ENCODE measurements at regions not wholly inside any gene's neighbourhood (a gene's known extent, or its start where the extent isn't known, plus 50 kb on each side); places are given as distances from the start of the nearest gene placed in this dataset.
"Not testable (repeated sequence)": the region's sequence is repeated elsewhere in the genome, so short reads cannot be mapped to it uniquely, and the experiment has no call there.

DNA sequence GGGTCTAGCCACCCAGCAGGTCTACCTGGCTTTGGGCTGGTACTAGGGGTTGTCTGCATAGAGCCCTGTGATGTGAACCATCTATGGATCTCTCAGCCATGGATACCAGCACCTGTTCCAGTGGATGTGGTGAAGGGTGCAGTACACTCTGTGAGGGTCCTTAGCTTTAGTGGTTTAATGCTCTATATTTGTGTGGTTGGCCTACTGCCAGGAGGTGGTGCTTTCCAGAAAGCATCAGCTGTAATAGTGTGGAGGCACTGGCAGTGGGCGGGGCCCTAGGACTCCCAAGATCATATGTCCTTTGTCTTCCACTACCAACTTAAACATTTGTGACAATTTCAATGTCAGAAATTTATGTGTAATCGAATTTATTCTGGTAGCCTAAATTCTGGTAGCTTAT is 1065.1 kb downstream of the RPIA start:
- H3K9me3 ChIP-seq (replicated peaks in 1 of 2; ENCODE audit: control insufficient read depth in 1 of 2, insufficient read depth in 1 of 2, low read length in 2 of 2); DNase-seq; H4K20me1 ChIP-seq (ENCODE audit: insufficient read depth, low read length); H2AFZ ChIP-seq (ENCODE audit: insufficient read depth, low read depth, low read length, poor library complexity, severe bottlenecking); H3K27me3 Mint-ChIP-seq (ENCODE audit: low read depth in 3 of 3); H3K4me2 ChIP-seq (replicated peaks; ENCODE audit: extremely low read depth, low read length, poor library complexity, severe bottlenecking); H3K36me3 ChIP-seq (replicated peaks in 1 of 2; ENCODE audit: control insufficient read depth in 1 of 2, insufficient read depth in 2 of 2, low read length in 2 of 2); H3K27me3 ChIP-seq (ENCODE audit: control insufficient read depth in 2 of 2, insufficient read depth in 2 of 2, low read length in 2 of 2); H3K4me1 ChIP-seq (ENCODE audit: control insufficient read depth in 1 of 2, insufficient read depth in 2 of 2, low read length in 2 of 2); H3K4me3 ChIP-seq (replicated peaks in 1 of 3; ENCODE audit: low read depth in 2 of 3, low read length in 3 of 3); H3K79me2 ChIP-seq (ENCODE audit: insufficient read depth, low read length); H3K27ac ChIP-seq (ENCODE audit: low read depth in 1 of 2, low read length in 2 of 2); H3K27ac Mint-ChIP-seq; H3K4me3 Mint-ChIP-seq; intact Hi-C loops (cut with micrococcal nuclease); H3K36me3 Mint-ChIP-seq; H3K9ac ChIP-seq (ENCODE audit: insufficient read depth, low read length, poor library complexity, severe bottlenecking); H3K4me1 Mint-ChIP-seq: not testable (repeated sequence)
- WGBS (ENCODE audit: insufficient coverage) = no CpG with 5 or more reads among the region's 2 CpGs
- peaks cover 4 to 17% (median 7%) of the 10 kb centered on the region in 7 donors for H3K9me3 Mint-ChIP-seq

DNA sequence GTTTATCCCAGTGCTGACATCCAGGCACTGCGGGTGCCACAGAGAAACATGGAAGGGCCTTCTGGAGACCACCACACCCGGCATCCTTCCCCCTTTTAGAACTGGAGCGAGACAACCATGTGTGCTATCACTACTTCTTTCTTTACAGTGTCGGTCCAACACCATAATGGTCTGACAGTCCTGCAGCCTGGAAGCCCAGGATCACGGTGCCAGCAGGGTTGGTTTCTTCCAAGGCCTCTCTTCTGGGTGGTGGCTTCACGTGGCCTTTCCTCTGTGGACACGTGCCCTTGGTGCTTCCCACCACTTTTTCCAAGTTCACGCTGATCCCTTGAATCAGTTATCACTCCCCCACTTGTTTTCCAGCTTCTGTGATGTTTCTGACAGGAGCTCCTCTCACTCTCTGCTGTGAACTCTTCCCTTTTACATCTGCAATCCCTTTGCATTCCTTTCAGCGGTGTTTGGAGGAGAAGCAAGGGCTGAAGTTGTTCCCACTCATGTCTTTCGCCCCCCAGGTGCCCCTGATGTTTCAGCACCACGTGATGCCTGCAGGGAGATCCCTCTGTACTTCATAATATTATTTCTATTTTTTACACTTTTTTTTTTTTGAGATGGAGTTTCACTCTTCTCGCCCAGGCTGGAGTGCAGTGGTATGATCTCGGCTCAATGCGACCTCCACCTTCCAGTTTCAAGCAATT is 1067.0 kb downstream of the RPIA start:
- H2AFZ ChIP-seq (ENCODE audit: insufficient read depth, low read depth, low read length, poor library complexity, severe bottlenecking); intact Hi-C loops (cut with micrococcal nuclease); H3K4me2 ChIP-seq (replicated peaks; ENCODE audit: extremely low read depth, low read length, poor library complexity, severe bottlenecking); H3K27me3 ChIP-seq (ENCODE audit: control insufficient read depth in 2 of 2, insufficient read depth in 2 of 2, low read length in 2 of 2); H3K4me3 ChIP-seq (replicated peaks in 1 of 3; ENCODE audit: low read depth in 2 of 3, low read length in 3 of 3); H3K27ac Mint-ChIP-seq; H4K20me1 ChIP-seq (ENCODE audit: insufficient read depth, low read length); H3K36me3 Mint-ChIP-seq; H3K4me3 Mint-ChIP-seq; H3K9me3 ChIP-seq (replicated peaks in 1 of 2; ENCODE audit: control insufficient read depth in 1 of 2, insufficient read depth in 1 of 2, low read length in 2 of 2); H3K79me2 ChIP-seq (ENCODE audit: insufficient read depth, low read length); H3K4me1 Mint-ChIP-seq; H3K9ac ChIP-seq (ENCODE audit: insufficient read depth, low read length, poor library complexity, severe bottlenecking); DNase-seq; H3K4me1 ChIP-seq (ENCODE audit: control insufficient read depth in 1 of 2, insufficient read depth in 2 of 2, low read length in 2 of 2); H3K36me3 ChIP-seq (replicated peaks in 1 of 2; ENCODE audit: control insufficient read depth in 1 of 2, insufficient read depth in 2 of 2, low read length in 2 of 2); H3K27ac ChIP-seq (ENCODE audit: low read depth in 1 of 2, low read length in 2 of 2); H3K27me3 Mint-ChIP-seq (ENCODE audit: low read depth in 3 of 3): not testable (repeated sequence)
- H3K9me3 Mint-ChIP-seq = peaks cover 5 to 24% (median 13%) of the 10 kb centered on the region in 7 donors
- WGBS (ENCODE audit: insufficient coverage) = 77% methylated on average over 8 of the region's 14 CpGs

DNA sequence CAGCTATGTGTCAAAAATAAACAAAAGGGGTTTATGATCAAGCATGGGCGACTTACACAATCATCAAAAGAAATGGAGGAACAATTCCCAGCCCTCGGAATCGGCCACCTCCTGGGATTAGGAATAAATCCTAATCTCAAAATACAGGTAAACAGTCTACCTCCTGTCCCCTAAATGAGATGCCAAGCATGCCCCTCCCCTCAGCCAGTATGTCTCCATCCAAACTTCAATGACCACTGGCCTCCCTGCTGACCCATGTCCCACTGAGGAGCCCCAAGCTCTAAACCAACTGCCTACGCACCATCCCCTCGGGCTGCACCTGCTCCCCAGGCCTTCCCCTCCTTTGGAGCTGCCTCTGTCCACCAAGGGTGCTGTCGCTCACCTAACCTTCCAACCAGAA is 1069.3 kb downstream of the RPIA start:
- H3K4me3 ChIP-seq (replicated peaks in 1 of 3; ENCODE audit: low read depth in 2 of 3, low read length in 3 of 3); H3K4me3 Mint-ChIP-seq; H3K4me1 ChIP-seq (ENCODE audit: control insufficient read depth in 1 of 2, insufficient read depth in 2 of 2, low read length in 2 of 2); H3K27ac ChIP-seq (ENCODE audit: low read depth in 1 of 2, low read length in 2 of 2); H3K36me3 ChIP-seq (replicated peaks in 1 of 2; ENCODE audit: control insufficient read depth in 1 of 2, insufficient read depth in 2 of 2, low read length in 2 of 2); H3K27me3 Mint-ChIP-seq (ENCODE audit: low read depth in 3 of 3); H3K79me2 ChIP-seq (ENCODE audit: insufficient read depth, low read length); intact Hi-C loops (cut with micrococcal nuclease); H4K20me1 ChIP-seq (ENCODE audit: insufficient read depth, low read length); H3K9ac ChIP-seq (ENCODE audit: insufficient read depth, low read length, poor library complexity, severe bottlenecking); H2AFZ ChIP-seq (ENCODE audit: insufficient read depth, low read depth, low read length, poor library complexity, severe bottlenecking); H3K36me3 Mint-ChIP-seq; H3K4me2 ChIP-seq (replicated peaks; ENCODE audit: extremely low read depth, low read length, poor library complexity, severe bottlenecking); H3K27ac Mint-ChIP-seq; H3K27me3 ChIP-seq (ENCODE audit: control insufficient read depth in 2 of 2, insufficient read depth in 2 of 2, low read length in 2 of 2); H3K4me1 Mint-ChIP-seq; DNase-seq: not testable (repeated sequence)
- peaks cover 19 to 25% of the 10 kb centered on the region in 2 donors for H3K9me3 ChIP-seq (replicated peaks in 1 of 2; ENCODE audit: control insufficient read depth in 1 of 2, insufficient read depth in 1 of 2, low read length in 2 of 2)
- H3K9me3 Mint-ChIP-seq = peaks cover 20 to 46% (median 31%) of the 10 kb centered on the region in 7 donors
- WGBS (ENCODE audit: insufficient coverage) = 88% methylated on average over 4 of the region's 6 CpGs

DNA sequence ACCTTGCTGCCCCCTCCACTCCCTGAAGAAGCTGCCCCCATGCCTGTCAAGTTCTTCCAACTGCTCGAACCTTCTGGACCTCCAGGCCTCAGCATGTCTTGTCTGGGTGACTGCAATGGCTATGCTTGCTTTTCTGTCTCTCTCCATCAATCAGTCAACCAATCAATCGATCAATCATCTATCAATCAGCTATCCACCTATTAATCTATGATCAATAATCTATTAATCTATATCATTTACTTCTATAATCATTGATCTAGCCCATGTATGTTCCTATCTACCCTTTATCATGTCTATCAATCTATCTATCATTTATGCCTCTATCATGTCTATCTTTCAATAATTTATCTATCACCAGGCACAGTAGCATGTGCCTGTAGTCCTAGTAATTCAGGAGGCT is 1069.7 kb downstream of the RPIA start:
- H2AFZ ChIP-seq (ENCODE audit: insufficient read depth, low read depth, low read length, poor library complexity, severe bottlenecking); H4K20me1 ChIP-seq (ENCODE audit: insufficient read depth, low read length); H3K36me3 ChIP-seq (replicated peaks in 1 of 2; ENCODE audit: control insufficient read depth in 1 of 2, insufficient read depth in 2 of 2, low read length in 2 of 2); H3K27me3 ChIP-seq (ENCODE audit: control insufficient read depth in 2 of 2, insufficient read depth in 2 of 2, low read length in 2 of 2); H3K4me3 Mint-ChIP-seq; H3K4me1 Mint-ChIP-seq; H3K79me2 ChIP-seq (ENCODE audit: insufficient read depth, low read length); H3K4me1 ChIP-seq (ENCODE audit: control insufficient read depth in 1 of 2, insufficient read depth in 2 of 2, low read length in 2 of 2); H3K27ac ChIP-seq (ENCODE audit: low read depth in 1 of 2, low read length in 2 of 2); H3K4me3 ChIP-seq (replicated peaks in 1 of 3; ENCODE audit: low read depth in 2 of 3, low read length in 3 of 3); DNase-seq; H3K27me3 Mint-ChIP-seq (ENCODE audit: low read depth in 3 of 3); H3K4me2 ChIP-seq (replicated peaks; ENCODE audit: extremely low read depth, low read length, poor library complexity, severe bottlenecking); intact Hi-C loops (cut with micrococcal nuclease); H3K9ac ChIP-seq (ENCODE audit: insufficient read depth, low read length, poor library complexity, severe bottlenecking); H3K36me3 Mint-ChIP-seq; H3K27ac Mint-ChIP-seq: not testable (repeated sequence)
- H3K9me3 Mint-ChIP-seq = peaks cover 20 to 44% (median 33%) of the 10 kb centered on the region in 7 donors
- 68% methylated on average over 2 of the region's 2 CpGs for WGBS (ENCODE audit: insufficient coverage)
- peaks cover 19 to 27% of the 10 kb centered on the region in 2 donors for H3K9me3 ChIP-seq (replicated peaks in 1 of 2; ENCODE audit: control insufficient read depth in 1 of 2, insufficient read depth in 1 of 2, low read length in 2 of 2)

Measured in CD14-positive monocyte (primary cell).